ENCODE measurements at regions not wholly inside any gene's neighbourhood (a gene's known extent, or its start where the extent isn't known, plus 50 kb on each side); places are given as distances from the start of the nearest gene placed in this dataset.
A peak's percentile ranks its signal among the peaks of the same experiment; 100 is the strongest.
"Not testable (repeated sequence)": the region's sequence is repeated elsewhere in the genome, so short reads cannot be mapped to it uniquely, and the experiment has no call there.

- Histone ChIP-seq H3K27ac (ENCODE audit: poor library complexity, severe bottlenecking) (no peak overlapping the region), H3K9me3 (ENCODE audit: severe bottlenecking) (no peaks in the 10 kb centered on the region), H3K36me3 (ENCODE audit: low read depth) (no peaks in the 10 kb centered on the region), H3K4me1 (ENCODE audit: insufficient read depth, poor library complexity, severe bottlenecking) (peaks cover 4% of the 10 kb centered on the region), H3K4me3 (ENCODE audit: severe bottlenecking) (no peak overlapping the region), H3K27me3 (ENCODE audit: insufficient read depth, poor library complexity, severe bottlenecking) (no peaks in the 10 kb centered on the region)
- DNase-seq (ENCODE audit: low spot score) = no peak
- no peak for TF ChIP-seq CTCF (IDR thresholded peaks at IDR 0.05; ENCODE audit: poor library complexity, severe bottlenecking)
- no peak for ATAC-seq (ENCODE audit: low read depth)
Measured at GRCh38 chr2:82781176-82781915, 1677.7 kb downstream of the SUCLG1 start.

- H3K36me3 ChIP-seq (ENCODE audit: low read depth) = no peaks in the 10 kb centered on the region
- H3K27ac ChIP-seq (ENCODE audit: poor library complexity, severe bottlenecking) = no peak overlapping the region
- TF ChIP-seq CTCF (IDR thresholded peaks at IDR 0.05; ENCODE audit: poor library complexity, severe bottlenecking) = no peak
- peaks cover 4% of the 10 kb centered on the region for H3K4me1 ChIP-seq (ENCODE audit: insufficient read depth, poor library complexity, severe bottlenecking)
- no peak for DNase-seq (ENCODE audit: low spot score)
- no peak overlapping the region for H3K4me3 ChIP-seq (ENCODE audit: severe bottlenecking)
- H3K27me3 ChIP-seq (ENCODE audit: insufficient read depth, poor library complexity, severe bottlenecking) = no peaks in the 10 kb centered on the region
- H3K9me3 ChIP-seq (ENCODE audit: severe bottlenecking) = no peaks in the 10 kb centered on the region
- peak; percentile 23; the same call in 1 of the 3 replicates for ATAC-seq (ENCODE audit: low read depth)
Measured at GRCh38 chr2:82780050-82780449, 1679.0 kb downstream of the SUCLG1 start.

GRCh38 chr2:82752396-82752795 is 1706.7 kb downstream of the SUCLG1 start:
- Histone ChIP-seq H3K36me3 (ENCODE audit: low read depth) (no peaks in the 10 kb centered on the region), H3K9me3 (ENCODE audit: severe bottlenecking) (peaks cover 5% of the 10 kb centered on the region), H3K4me1 (ENCODE audit: insufficient read depth, poor library complexity, severe bottlenecking) (no peaks in the 10 kb centered on the region), H3K4me3 (ENCODE audit: severe bottlenecking) (no peak overlapping the region), H3K27me3 (ENCODE audit: insufficient read depth, poor library complexity, severe bottlenecking) (no peaks in the 10 kb centered on the region), H3K27ac (ENCODE audit: poor library complexity, severe bottlenecking) (no peak overlapping the region)
- ATAC-seq (ENCODE audit: low read depth) (no peak), DNase-seq (ENCODE audit: low spot score) (no peak)
- no peak for TF ChIP-seq CTCF (IDR thresholded peaks at IDR 0.05; ENCODE audit: poor library complexity, severe bottlenecking)

GRCh38 chr2:82748653-82749052 is 1710.4 kb downstream of the SUCLG1 start:
- Histone ChIP-seq H3K4me1 (ENCODE audit: insufficient read depth, poor library complexity, severe bottlenecking) (no peaks in the 10 kb centered on the region), H3K9me3 (ENCODE audit: severe bottlenecking) (peaks cover 5% of the 10 kb centered on the region), H3K4me3 (ENCODE audit: severe bottlenecking) (no peak overlapping the region), H3K36me3 (ENCODE audit: low read depth) (no peaks in the 10 kb centered on the region), H3K27ac (ENCODE audit: poor library complexity, severe bottlenecking) (no peak overlapping the region), H3K27me3 (ENCODE audit: insufficient read depth, poor library complexity, severe bottlenecking) (no peaks in the 10 kb centered on the region)
- no peak for TF ChIP-seq CTCF (IDR thresholded peaks at IDR 0.05; ENCODE audit: poor library complexity, severe bottlenecking)
- ATAC-seq (ENCODE audit: low read depth) = no peak
- no peak for DNase-seq (ENCODE audit: low spot score)

GRCh38 chr2:82740527-82740926 is 1718.6 kb downstream of the SUCLG1 start:
- no peak for DNase-seq (ENCODE audit: low spot score)
- ATAC-seq (ENCODE audit: low read depth) = no peak
- Histone ChIP-seq H3K27me3 (ENCODE audit: insufficient read depth, poor library complexity, severe bottlenecking) (no peaks in the 10 kb centered on the region), H3K4me1 (ENCODE audit: insufficient read depth, poor library complexity, severe bottlenecking) (no peaks in the 10 kb centered on the region), H3K27ac (ENCODE audit: poor library complexity, severe bottlenecking) (no peak overlapping the region), H3K4me3 (ENCODE audit: severe bottlenecking) (no peak overlapping the region), H3K9me3 (ENCODE audit: severe bottlenecking) (no peaks in the 10 kb centered on the region), H3K36me3 (ENCODE audit: low read depth) (no peaks in the 10 kb centered on the region)
- TF ChIP-seq CTCF (IDR thresholded peaks at IDR 0.05; ENCODE audit: poor library complexity, severe bottlenecking) = no peak

- H3K27me3 ChIP-seq (ENCODE audit: insufficient read depth, poor library complexity, severe bottlenecking); H3K36me3 ChIP-seq (ENCODE audit: low read depth); H3K27ac ChIP-seq (ENCODE audit: poor library complexity, severe bottlenecking); H3K4me1 ChIP-seq (ENCODE audit: insufficient read depth, poor library complexity, severe bottlenecking); H3K4me3 ChIP-seq (ENCODE audit: severe bottlenecking); ATAC-seq (ENCODE audit: low read depth); H3K9me3 ChIP-seq (ENCODE audit: severe bottlenecking); DNase-seq (ENCODE audit: low spot score): not testable (repeated sequence)
Measured at GRCh38 chr2:82737965-82738364, 1721.1 kb downstream of the SUCLG1 start.

Data from RWPE2 (cell line).